K562 (cell line): ENCODE measurements at regions not wholly inside any gene's neighbourhood (a gene's known extent, or its start where the extent isn't known, plus 50 kb on each side); places are given as distances from the start of the nearest gene placed in this dataset.

Source experiments
- ATAC-seq: fragments of 200-7000 bp; cut with Tn5 transposase; 3 replicates; pipeline ENCODE4 v1.9.1; 2020; ENCODE audit warnings: moderate library complexity
- BruUV-seq: library from RNA; stranded (reverse); fragments of 400-500 nt; replicated peaks from 2 replicates; lab custom pipeline; 2021; lab: Mats Ljungman, UMichigan
- CTCF ChIA-PET: fragments of 300-600 bp; formaldehyde crosslinking; extraction: SDS; loops from one replicate; lab custom pipeline; 2021; ENCODE audit warnings: low intra/inter-chr PET ratio; lab: Yijun Ruan, JAX
- POLR2A ChIA-PET: fragments of 300-600, 350-650 bp; sonication (Branson Sonifier 250); formaldehyde crosslinking; extraction: SDS; loops from one replicate; lab custom pipeline; 2021; ENCODE audit warnings: antibody characterized with exemption, inconsistent platforms; lab: Yijun Ruan, JAX
- DNase-seq, 4 experiments: peaks; one replicate each; pipeline versions ENCODE4 v3.0.0 to v3.0.0-alpha.2; 2011 to 2018; ENCODE audit warnings: low spot score in 3 of 4, mixed read lengths in 3 of 4; ENCODE audit errors: extremely low read depth in 1 of 4
- FAIRE-seq: peaks from 2 replicates; lab custom pipeline; 2011; peaks lifted over from hg19 to GRCh38; lab: Jason Lieb, UNC
- H2AFZ ChIP-seq: 2 replicates; pipeline ENCODE4 v1.6.0; 2011; ENCODE audit warnings: low read depth, low read length, control low read depth, inconsistent platforms
- H3K27ac ChIP-seq: fragments of 200-600 bp; 3 replicates; pipeline ENCODE4 v1.8.0; 2011; ENCODE audit warnings: low read depth, mild to moderate bottlenecking, control low read depth, inconsistent platforms, low read length, moderate library complexity, mixed read lengths; ENCODE audit errors: extremely low read depth
- H3K27me3 ChIP-seq, 2 experiments: fragments of 300-600 bp in 1 of 2; 2 replicates in 1 of 2; 3 replicates in 1 of 2; pipeline versions ENCODE4 v1.6.0 to v1.8.0; 2011; ENCODE audit warnings: inconsistent platforms in 2 of 2, low read length in 2 of 2, mild to moderate bottlenecking in 1 of 2, mixed read lengths in 1 of 2, moderate library complexity in 1 of 2; ENCODE audit not compliant: control insufficient read depth in 2 of 2, insufficient read depth in 2 of 2
- H3K36me3 ChIP-seq: fragments of 300-600 bp; 3 replicates; pipeline ENCODE4 v1.8.0; 2011; ENCODE audit warnings: mild to moderate bottlenecking, low read length, inconsistent platforms; ENCODE audit not compliant: control insufficient read depth, insufficient read depth
- H3K4me1 ChIP-seq, 2 experiments: fragments of 200-600 bp in 1 of 2; replicated peaks in 1 of 2; 2 replicates in 1 of 2; 3 replicates in 1 of 2; pipeline versions ENCODE4 v1.5.1 to v1.8.0; 2011; ENCODE audit warnings: inconsistent platforms in 2 of 2, low read length in 2 of 2, mild to moderate bottlenecking in 1 of 2, mixed read lengths in 1 of 2, moderate library complexity in 1 of 2; ENCODE audit not compliant: control insufficient read depth in 2 of 2, insufficient read depth in 2 of 2
- H3K4me2 ChIP-seq: 2 replicates; pipeline ENCODE4 v1.6.1; 2011; ENCODE audit warnings: low read length, control low read depth, inconsistent platforms, mixed read lengths; ENCODE audit not compliant: insufficient read depth
- H3K4me3 ChIP-seq: fragments of 200-600 bp; sonication (generic), shearing (Covaris generic); 2 replicates; pipeline ENCODE4 v1.5.1; 2016; ENCODE audit warnings: control low read depth, inconsistent platforms
- H3K79me2 ChIP-seq: fragments of 200-600 bp; 3 replicates; pipeline ENCODE4 v1.8.0; 2011; ENCODE audit warnings: low read length, inconsistent platforms; ENCODE audit not compliant: control insufficient read depth, insufficient read depth
- H3K9ac ChIP-seq, 2 experiments: 2 replicates each; pipeline versions ENCODE4 v1.6.0 to v1.6.1; 2011; ENCODE audit warnings: low read depth in 2 of 2, low read length in 2 of 2, control low read depth in 1 of 2, inconsistent platforms in 1 of 2, mild to moderate bottlenecking in 1 of 2, mixed read lengths in 1 of 2; ENCODE audit not compliant: insufficient read depth in 1 of 2
- H3K9me1 ChIP-seq: one replicate; pipeline ENCODE4 v1.6.0; 2011; ENCODE audit warnings: inconsistent platforms, mild to moderate bottlenecking, low read length, moderate library complexity; ENCODE audit not compliant: control insufficient read depth, insufficient read depth
- H3K9me3 ChIP-seq: replicated peaks from 2 replicates; pipeline ENCODE4 v1.5.1; 2011; ENCODE audit warnings: low read depth, low read length, inconsistent platforms; ENCODE audit not compliant: control insufficient read depth, insufficient read depth
- H4K20me1 ChIP-seq: replicated peaks from 2 replicates; pipeline ENCODE4 v1.6.1; 2011; ENCODE audit warnings: low read length, inconsistent platforms, mixed read lengths; ENCODE audit not compliant: control insufficient read depth, insufficient read depth
- BCOR ChIP-seq: fragments of 450-650 bp; IDR thresholded peaks from 2 replicates; pipeline ENCODE4 v1.6.1; 2016
- HDAC2 ChIP-seq: fragments of 450-650 bp; IDR thresholded peaks from 2 replicates; pipeline ENCODE4 v1.6.1; 2016; ENCODE audit warnings: mild to moderate bottlenecking
- HDAC3 ChIP-seq: fragments of 450-650 bp; IDR thresholded peaks from 2 replicates; pipeline ENCODE4 v1.6.1; 2018; ENCODE audit warnings: borderline replicate concordance, mild to moderate bottlenecking, moderate library complexity; ENCODE audit not compliant: partially characterized antibody
- KDM1A ChIP-seq, 2 experiments: fragments of 450-650 bp; IDR thresholded peaks; 2 replicates each; pipeline ENCODE4 v1.6.1; 2016; ENCODE audit warnings: mild to moderate bottlenecking in 2 of 2
- MBD2 ChIP-seq: sonication (generic); IDR thresholded peaks from 2 replicates; pipeline ENCODE4 v1.6.1; 2016; ENCODE audit warnings: low read depth, borderline replicate concordance
- MCM7 ChIP-seq, 2 experiments: fragments of 450-650 bp; IDR thresholded peaks; 2 replicates each; pipeline ENCODE4 v1.6.1; 2016 to 2018
- MTF1 ChIP-seq: fragments of 250-450 bp; sonication (Bioruptor Pico); IDR thresholded peaks from 2 replicates; pipeline ENCODE4 v1.9.0; 2021; ENCODE audit warnings: moderate library complexity, mild to moderate bottlenecking, inconsistent platforms, borderline replicate concordance
- NCOA4 ChIP-seq: fragments of 450-650 bp; IDR thresholded peaks from 2 replicates; pipeline ENCODE4 v1.6.1; 2018; ENCODE audit warnings: mild to moderate bottlenecking; ENCODE audit not compliant: partially characterized antibody
- PTRF ChIP-seq: fragments of 450-650 bp; IDR thresholded peaks from 2 replicates; pipeline ENCODE4 v1.6.1; 2016; ENCODE audit warnings: mild to moderate bottlenecking, missing genetic modification characterization, missing compliant biosample characterization
- SRF ChIP-seq, 2 experiments: fragments of 250-450, 450-650 bp in 1 of 2; sonication (Bioruptor Pico) in 1 of 2; sonication (generic) in 1 of 2; formaldehyde crosslinking; IDR thresholded peaks; 2 replicates each; pipeline versions ENCODE4 v1.5.0 to v1.5.1; 2020 to 2022; ENCODE audit warnings: mild to moderate bottlenecking in 1 of 2, missing genetic modification reagents in 1 of 2
- TBP ChIP-seq: optimal IDR thresholded peaks from 2 replicates; pipeline ENCODE3; 2011; ENCODE audit warnings: low read depth, low read length, improper control_type of control experiment
- THRAP3 ChIP-seq: fragments of 450-650 bp; IDR thresholded peaks from 2 replicates; pipeline ENCODE4 v1.6.1; 2016; ENCODE audit warnings: mild to moderate bottlenecking, inconsistent platforms, borderline replicate concordance
- ZC3H11A ChIP-seq: IDR thresholded peaks from 2 replicates; pipeline ENCODE4 v1.6.1; 2012; ENCODE audit warnings: low read depth, low read length, improper control_type of control experiment
- ZZZ3 ChIP-seq: fragments of 450-650 bp; IDR thresholded peaks from 2 replicates; pipeline ENCODE4 v1.6.1; 2016; ENCODE audit warnings: antibody characterized with exemption, mild to moderate bottlenecking, moderate library complexity
- WGBS: fragments of 100-300 bp; shearing (Covaris generic); methylation state at CpG from one replicate; pipeline ENCODE4 v1.1.6; 2016; ENCODE audit warnings: low coverage, mixed read lengths; ENCODE audit not compliant: insufficient coverage; ENCODE audit errors: missing lambda C conversion rate; 5-methylcytosine and 5-hydroxymethylcytosine counted together
- in situ Hi-C: fragments of 300-500 bp; cut with MboI; formaldehyde crosslinking; loops from 4 replicates; pipeline ENCODE4 v1.15.0; 2018; ENCODE audit warnings: inconsistent platforms, mixed read lengths
- intact Hi-C: fragments of 100-400 bp; cut with micrococcal nuclease; formaldehyde crosslinking; loops from 2 replicates; pipeline ENCODE4 v1.14.2; 2022
- TF ChIP-seq, protein P1 (sequence below): fragments of 200-600 bp; sonication (generic); IDR thresholded peaks from one replicate; pipeline ENCODE4 v1.6.1; 2012; ENCODE audit warnings: mild to moderate bottlenecking, low read depth, low read length, inconsistent platforms

DNA sequence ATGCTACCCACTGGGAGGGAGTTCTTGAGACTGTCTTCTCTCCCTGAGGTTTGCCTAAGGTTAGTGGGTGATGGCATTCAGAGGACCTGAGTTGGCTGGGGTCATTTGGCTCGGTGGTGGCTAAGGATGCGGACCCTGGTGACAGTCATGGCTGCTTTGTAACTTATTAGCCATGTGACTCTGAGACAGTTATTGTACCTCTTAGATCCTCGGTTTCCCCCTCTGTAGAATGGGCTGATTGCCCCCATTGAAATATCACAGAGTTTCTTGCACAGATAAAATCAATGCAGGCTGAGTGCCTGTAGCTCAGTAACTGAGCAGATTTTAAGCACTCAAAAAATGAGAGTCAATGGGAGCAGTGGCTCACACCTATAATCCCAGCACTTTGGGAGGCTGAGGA, 96.7 kb upstream of the MED13L start:
- H3K4me2 ChIP-seq: no peak overlapping the region
- in situ Hi-C loops: no loop called here
- BruUV-seq: no TSS peak
- H3K4me3 ChIP-seq: no peak overlapping the region
- H3K79me2 ChIP-seq: no peaks in the 10 kb centered on the region
- H3K4me1 ChIP-seq: peaks cover 5 to 17% of the 10 kb centered on the region in 2 experiments; a peak in 4 of 5 replicates
- FAIRE-seq (no peak), ATAC-seq (no peak), DNase-seq (no peak)
- intact Hi-C loops: no loop called here
- H2AFZ ChIP-seq: no peak overlapping the region; the same call in 1 of the 2 replicates
- no peak overlapping the region for H3K9ac ChIP-seq
- peaks cover 4% of the 10 kb centered on the region for H3K9me3 ChIP-seq
- no peak overlapping the region for H3K27ac ChIP-seq
- POLR2A ChIA-PET: interaction anchor here (1.1 to 2.3 kb wide), 2 partner anchors 11 to 28 kb away, joined by 3 to 7 read pairs; no protein-coding TSS in a partner anchor
- CTCF ChIA-PET: no interaction called here
- WGBS: 72% methylated on average over 3 of the region's 3 CpGs
- no peaks in the 10 kb centered on the region; the same call in 2 of the 3 replicates for H3K36me3 ChIP-seq
- no peaks in the 10 kb centered on the region for H3K27me3 ChIP-seq
- H3K9me1 ChIP-seq: no peaks in the 10 kb centered on the region
- no peaks in the 10 kb centered on the region for H4K20me1 ChIP-seq
- TF ChIP-seq BCOR: peak; percentile 90
- no peak for TF ChIP-seq SRF (CRISPR knock-in tag; IDR thresholded peaks at IDR 0.05)
- TF ChIP-seq ZZZ3: no peak
- TF ChIP-seq MTF1 (CRISPR knock-in tag): no peak
- TF ChIP-seq ZC3H11A: no peak
- no peak for TF ChIP-seq TBP
- no peak for TF ChIP-seq HDAC3
- TF ChIP-seq KDM1A (IDR thresholded peaks at IDR 0.05): peak; percentile 51 to 60
- no peak for TF ChIP-seq NCOA4
- no peak for TF ChIP-seq PTRF
- no peak for TF ChIP-seq MBD2
- TF ChIP-seq THRAP3: no peak
- TF ChIP-seq, protein P1, sequence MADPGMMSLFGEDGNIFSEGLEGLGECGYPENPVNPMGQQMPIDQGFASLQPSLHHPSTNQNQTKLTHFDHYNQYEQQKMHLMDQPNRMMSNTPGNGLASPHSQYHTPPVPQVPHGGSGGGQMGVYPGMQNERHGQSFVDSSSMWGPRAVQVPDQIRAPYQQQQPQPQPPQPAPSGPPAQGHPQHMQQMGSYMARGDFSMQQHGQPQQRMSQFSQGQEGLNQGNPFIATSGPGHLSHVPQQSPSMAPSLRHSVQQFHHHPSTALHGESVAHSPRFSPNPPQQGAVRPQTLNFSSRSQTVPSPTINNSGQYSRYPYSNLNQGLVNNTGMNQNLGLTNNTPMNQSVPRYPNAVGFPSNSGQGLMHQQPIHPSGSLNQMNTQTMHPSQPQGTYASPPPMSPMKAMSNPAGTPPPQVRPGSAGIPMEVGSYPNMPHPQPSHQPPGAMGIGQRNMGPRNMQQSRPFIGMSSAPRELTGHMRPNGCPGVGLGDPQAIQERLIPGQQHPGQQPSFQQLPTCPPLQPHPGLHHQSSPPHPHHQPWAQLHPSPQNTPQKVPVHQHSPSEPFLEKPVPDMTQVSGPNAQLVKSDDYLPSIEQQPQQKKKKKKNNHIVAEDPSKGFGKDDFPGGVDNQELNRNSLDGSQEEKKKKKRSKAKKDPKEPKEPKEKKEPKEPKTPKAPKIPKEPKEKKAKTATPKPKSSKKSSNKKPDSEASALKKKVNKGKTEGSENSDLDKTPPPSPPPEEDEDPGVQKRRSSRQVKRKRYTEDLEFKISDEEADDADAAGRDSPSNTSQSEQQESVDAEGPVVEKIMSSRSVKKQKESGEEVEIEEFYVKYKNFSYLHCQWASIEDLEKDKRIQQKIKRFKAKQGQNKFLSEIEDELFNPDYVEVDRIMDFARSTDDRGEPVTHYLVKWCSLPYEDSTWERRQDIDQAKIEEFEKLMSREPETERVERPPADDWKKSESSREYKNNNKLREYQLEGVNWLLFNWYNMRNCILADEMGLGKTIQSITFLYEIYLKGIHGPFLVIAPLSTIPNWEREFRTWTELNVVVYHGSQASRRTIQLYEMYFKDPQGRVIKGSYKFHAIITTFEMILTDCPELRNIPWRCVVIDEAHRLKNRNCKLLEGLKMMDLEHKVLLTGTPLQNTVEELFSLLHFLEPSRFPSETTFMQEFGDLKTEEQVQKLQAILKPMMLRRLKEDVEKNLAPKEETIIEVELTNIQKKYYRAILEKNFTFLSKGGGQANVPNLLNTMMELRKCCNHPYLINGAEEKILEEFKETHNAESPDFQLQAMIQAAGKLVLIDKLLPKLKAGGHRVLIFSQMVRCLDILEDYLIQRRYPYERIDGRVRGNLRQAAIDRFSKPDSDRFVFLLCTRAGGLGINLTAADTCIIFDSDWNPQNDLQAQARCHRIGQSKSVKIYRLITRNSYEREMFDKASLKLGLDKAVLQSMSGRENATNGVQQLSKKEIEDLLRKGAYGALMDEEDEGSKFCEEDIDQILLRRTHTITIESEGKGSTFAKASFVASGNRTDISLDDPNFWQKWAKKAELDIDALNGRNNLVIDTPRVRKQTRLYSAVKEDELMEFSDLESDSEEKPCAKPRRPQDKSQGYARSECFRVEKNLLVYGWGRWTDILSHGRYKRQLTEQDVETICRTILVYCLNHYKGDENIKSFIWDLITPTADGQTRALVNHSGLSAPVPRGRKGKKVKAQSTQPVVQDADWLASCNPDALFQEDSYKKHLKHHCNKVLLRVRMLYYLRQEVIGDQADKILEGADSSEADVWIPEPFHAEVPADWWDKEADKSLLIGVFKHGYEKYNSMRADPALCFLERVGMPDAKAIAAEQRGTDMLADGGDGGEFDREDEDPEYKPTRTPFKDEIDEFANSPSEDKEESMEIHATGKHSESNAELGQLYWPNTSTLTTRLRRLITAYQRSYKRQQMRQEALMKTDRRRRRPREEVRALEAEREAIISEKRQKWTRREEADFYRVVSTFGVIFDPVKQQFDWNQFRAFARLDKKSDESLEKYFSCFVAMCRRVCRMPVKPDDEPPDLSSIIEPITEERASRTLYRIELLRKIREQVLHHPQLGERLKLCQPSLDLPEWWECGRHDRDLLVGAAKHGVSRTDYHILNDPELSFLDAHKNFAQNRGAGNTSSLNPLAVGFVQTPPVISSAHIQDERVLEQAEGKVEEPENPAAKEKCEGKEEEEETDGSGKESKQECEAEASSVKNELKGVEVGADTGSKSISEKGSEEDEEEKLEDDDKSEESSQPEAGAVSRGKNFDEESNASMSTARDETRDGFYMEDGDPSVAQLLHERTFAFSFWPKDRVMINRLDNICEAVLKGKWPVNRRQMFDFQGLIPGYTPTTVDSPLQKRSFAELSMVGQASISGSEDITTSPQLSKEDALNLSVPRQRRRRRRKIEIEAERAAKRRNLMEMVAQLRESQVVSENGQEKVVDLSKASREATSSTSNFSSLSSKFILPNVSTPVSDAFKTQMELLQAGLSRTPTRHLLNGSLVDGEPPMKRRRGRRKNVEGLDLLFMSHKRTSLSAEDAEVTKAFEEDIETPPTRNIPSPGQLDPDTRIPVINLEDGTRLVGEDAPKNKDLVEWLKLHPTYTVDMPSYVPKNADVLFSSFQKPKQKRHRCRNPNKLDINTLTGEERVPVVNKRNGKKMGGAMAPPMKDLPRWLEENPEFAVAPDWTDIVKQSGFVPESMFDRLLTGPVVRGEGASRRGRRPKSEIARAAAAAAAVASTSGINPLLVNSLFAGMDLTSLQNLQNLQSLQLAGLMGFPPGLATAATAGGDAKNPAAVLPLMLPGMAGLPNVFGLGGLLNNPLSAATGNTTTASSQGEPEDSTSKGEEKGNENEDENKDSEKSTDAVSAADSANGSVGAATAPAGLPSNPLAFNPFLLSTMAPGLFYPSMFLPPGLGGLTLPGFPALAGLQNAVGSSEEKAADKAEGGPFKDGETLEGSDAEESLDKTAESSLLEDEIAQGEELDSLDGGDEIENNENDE: no peak
- TF ChIP-seq MCM7 (IDR thresholded peaks at IDR 0.05): no peak
- peak; percentile 71; the same call in 1 of the 2 replicates for TF ChIP-seq HDAC2
